ENCODE measurements at regions not wholly inside any gene's neighbourhood (a gene's known extent, or its start where the extent isn't known, plus 50 kb on each side); places are given as distances from the start of the nearest gene placed in this dataset.

DNA sequence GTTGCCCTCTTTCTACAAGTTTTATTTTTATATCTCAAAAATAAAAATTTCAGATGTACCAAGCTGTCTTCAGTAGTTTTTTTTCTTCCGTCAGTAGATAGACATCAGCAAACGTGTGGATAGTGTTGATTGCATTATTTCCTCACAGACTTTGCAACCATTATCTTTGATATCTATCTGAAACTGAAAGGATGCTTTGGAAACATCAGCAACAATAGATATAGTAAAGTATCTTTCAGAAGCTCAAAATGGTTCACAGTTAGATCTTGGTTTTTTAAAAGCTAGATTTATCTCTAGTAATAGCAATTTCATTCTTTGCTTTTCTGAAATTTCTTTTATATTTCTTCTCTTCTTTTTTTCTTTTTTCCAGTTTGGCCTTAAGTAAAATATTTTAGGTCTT, 246.9 kb upstream of the PCDH7 start:
- Mint-ChIP-seq H3K36me3 (ENCODE audit: low read depth) (no peaks in the 10 kb centered on the region), H3K27ac (no peak overlapping the region), H3K4me3 (no peak overlapping the region), H3K27me3 (no peaks in the 10 kb centered on the region), H3K9me3 (no peaks in the 10 kb centered on the region), H3K4me1 (no peaks in the 10 kb centered on the region)
- ATAC-seq (no peak), DNase-seq (no peak)

DNA sequence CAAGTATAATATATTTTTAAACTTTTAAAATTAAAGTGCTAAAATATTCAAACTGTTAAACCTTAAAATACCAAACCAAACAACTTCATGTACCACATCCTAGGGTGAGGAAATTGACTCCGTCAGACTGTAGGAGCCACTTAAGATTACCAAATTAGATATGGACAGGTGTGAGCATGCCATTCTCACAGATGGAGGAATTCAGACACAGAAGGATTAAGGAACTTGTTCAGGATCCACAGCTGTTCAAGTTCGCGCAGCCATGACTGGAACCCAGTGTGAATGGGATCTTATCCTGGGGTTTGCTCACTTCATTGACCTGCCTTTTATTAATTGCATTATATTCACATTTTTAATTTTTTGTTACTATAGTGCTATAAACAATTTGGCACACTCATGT, 224.9 kb upstream of the PCDH7 start:
- Mint-ChIP-seq H3K4me1 (no peaks in the 10 kb centered on the region), H3K9me3 (peaks cover 4% of the 10 kb centered on the region), H3K27ac (no peak overlapping the region), H3K36me3 (ENCODE audit: low read depth) (no peaks in the 10 kb centered on the region), H3K27me3 (no peaks in the 10 kb centered on the region), H3K4me3 (no peak overlapping the region)
- ATAC-seq (no peak), DNase-seq (no peak)

DNA sequence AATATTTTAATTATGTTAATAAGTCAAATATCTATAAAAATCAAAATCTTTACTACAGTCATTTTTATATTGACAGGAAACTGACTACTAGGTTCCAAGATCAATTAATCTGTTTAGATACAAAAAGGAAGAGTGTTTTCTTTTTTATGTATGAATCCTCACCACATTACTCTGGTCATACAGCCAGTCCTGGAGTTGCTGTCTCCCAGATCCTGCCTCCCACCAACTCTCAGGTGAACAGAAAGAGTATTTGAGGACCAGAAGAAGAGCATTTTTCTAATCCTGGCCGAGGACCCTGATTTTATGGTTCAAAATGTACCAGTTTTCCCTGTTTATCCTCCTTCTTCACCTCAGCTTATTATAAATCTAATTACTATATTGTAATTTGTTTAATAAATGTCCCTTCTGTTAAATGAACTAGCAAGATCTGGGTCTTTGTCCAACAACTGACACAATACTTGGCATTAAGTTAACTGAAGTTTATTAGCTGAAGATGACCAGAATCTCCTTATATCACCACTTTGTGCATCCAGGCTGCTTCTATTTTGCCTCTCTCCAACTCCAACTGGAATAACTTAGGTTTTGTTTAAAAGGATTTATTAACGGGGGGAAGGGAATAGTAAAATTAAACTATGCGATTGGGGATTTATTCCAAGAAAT, 224.4 kb upstream of the PCDH7 start:
- H3K27ac Mint-ChIP-seq: no peak overlapping the region
- peaks cover 4% of the 10 kb centered on the region for H3K9me3 Mint-ChIP-seq
- H3K4me3 Mint-ChIP-seq: no peak overlapping the region
- DNase-seq (no peak), ATAC-seq (no peak)
- no peaks in the 10 kb centered on the region for H3K27me3 Mint-ChIP-seq
- no peaks in the 10 kb centered on the region for H3K4me1 Mint-ChIP-seq
- no peaks in the 10 kb centered on the region for H3K36me3 Mint-ChIP-seq (ENCODE audit: low read depth)

DNA sequence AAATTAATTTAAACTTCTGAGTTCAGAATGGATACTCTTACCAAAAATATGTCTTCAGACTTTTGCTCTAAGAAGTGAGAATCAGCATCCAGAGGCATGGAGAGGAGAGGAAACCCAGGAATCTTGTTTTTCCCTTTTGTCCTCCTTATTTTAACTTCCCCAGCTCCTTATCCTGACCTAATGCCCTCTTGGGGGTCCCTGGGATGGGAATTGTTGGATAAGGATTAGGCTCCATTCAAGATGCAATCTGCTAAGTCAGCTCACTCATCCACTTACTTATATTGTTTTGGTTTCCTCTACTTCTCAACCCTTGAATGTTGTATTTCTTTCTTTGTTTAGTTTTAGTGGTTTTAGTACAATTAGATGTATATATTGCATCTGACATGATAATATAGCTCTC, 208.4 kb upstream of the PCDH7 start:
- DNase-seq (no peak), ATAC-seq (no peak)
- Mint-ChIP-seq H3K9me3 (peaks cover 9% of the 10 kb centered on the region), H3K27me3 (no peaks in the 10 kb centered on the region), H3K4me3 (no peak overlapping the region), H3K27ac (no peak overlapping the region), H3K36me3 (ENCODE audit: low read depth) (no peaks in the 10 kb centered on the region), H3K4me1 (no peaks in the 10 kb centered on the region)

DNA sequence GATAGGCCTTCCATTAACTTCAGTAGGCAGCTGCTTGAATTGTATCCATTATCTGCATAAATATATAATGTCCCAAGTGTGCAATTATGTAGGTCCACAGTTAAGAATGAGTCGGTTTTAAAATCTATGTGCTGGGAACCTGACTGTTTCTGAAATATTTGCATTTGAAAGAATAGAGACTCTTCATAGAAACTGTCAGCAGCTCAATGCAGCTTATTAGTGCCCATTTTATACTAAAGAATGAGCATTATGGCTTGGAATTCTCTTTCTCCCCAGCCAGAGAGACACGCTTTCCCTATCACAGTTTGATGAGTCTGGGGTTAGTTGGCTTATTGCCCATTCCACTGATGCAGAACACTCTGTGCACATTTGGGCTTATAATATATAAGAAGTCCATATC, 202.0 kb upstream of the PCDH7 start:
- no peak overlapping the region for H3K27ac Mint-ChIP-seq
- H3K36me3 Mint-ChIP-seq (ENCODE audit: low read depth): no peaks in the 10 kb centered on the region
- ATAC-seq (no peak), DNase-seq (no peak)
- no peak overlapping the region for H3K4me3 Mint-ChIP-seq
- no peaks in the 10 kb centered on the region for H3K4me1 Mint-ChIP-seq
- H3K9me3 Mint-ChIP-seq: peaks cover 15% of the 10 kb centered on the region
- H3K27me3 Mint-ChIP-seq: no peaks in the 10 kb centered on the region

DNA sequence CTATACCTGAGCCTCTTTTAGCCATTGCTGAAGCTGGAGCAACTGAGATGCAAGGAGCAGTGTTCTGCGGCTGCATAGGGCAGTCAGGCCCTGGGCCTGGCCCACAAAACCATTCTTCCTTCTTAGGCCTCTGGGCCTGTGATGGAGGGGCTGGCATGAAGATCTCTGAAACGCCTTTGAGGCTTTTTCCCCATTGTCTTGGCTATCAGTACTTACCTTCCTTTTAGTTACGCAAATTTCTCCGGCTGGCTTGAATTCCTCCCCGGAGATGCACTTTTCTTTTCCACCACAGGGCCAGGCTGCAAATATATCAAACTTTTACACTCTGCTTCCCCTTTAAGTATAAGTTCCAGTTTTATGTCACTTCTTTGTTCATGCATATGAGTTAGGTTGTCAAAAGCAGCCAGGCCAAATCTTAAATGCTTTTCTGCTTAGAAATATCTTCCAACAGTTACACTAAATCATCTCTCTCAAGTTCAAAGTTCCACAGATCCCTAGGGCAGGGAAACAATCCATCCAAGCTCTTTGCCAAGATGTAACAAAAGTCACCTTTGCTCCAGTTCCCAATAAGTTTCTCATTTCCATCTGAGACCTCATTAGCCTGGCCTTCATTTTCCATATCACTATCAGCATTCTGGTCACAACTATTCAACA, 194.4 kb upstream of the PCDH7 start:
- no peak for ATAC-seq
- no peak overlapping the region for H3K27ac Mint-ChIP-seq
- peaks cover 13% of the 10 kb centered on the region for H3K9me3 Mint-ChIP-seq
- DNase-seq: no peak
- no peaks in the 10 kb centered on the region for H3K27me3 Mint-ChIP-seq
- H3K36me3 Mint-ChIP-seq (ENCODE audit: low read depth): no peaks in the 10 kb centered on the region
- H3K4me1 Mint-ChIP-seq: no peaks in the 10 kb centered on the region
- H3K4me3 Mint-ChIP-seq: no peak overlapping the region

DNA sequence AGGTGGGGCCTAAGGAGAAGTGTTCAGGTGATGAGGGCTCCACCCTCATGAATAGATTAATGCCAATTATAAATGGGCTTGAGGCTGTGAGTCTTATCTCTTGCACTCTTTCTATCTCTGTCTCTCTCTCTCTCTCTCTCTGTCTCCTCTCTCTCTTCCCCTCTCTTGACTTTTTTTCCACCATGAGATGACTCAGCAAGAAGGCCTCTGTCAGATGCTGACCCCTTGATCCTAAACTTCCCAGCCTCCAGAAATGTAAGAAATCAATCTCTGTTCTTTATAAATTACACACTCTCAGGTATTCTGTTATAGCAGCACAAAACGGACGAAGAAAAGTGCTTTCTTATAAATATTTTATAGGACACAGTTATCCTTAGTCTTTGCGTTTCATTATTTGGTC, 184.9 kb upstream of the PCDH7 start:
- Mint-ChIP-seq H3K4me3 (no peak overlapping the region), H3K36me3 (ENCODE audit: low read depth) (no peaks in the 10 kb centered on the region), H3K9me3 (peaks cover 13% of the 10 kb centered on the region), H3K4me1 (no peaks in the 10 kb centered on the region), H3K27me3 (no peaks in the 10 kb centered on the region), H3K27ac (no peak overlapping the region)
- DNase-seq (no peak), ATAC-seq (no peak)

DNA sequence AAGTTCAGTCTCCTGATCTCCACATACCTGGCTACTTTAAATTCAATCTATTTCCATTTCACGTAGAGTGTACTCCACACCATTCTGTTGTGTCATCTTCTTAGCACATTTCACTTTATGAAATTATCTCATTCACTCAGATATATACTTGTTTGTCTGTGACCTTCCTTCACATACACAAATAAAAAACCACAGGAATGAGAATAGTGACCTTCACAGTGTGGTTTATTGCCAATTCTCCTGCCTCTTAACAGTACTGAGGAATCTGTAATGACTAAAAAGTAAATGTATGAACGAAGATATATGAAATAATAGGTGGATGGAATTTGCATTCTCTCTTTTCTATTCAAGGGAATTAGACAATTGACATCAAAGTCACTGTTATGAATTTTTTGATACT, 183.9 kb upstream of the PCDH7 start:
- ATAC-seq (no peak), DNase-seq (no peak)
- H3K4me1 Mint-ChIP-seq: no peaks in the 10 kb centered on the region
- H3K27me3 Mint-ChIP-seq: no peaks in the 10 kb centered on the region
- no peaks in the 10 kb centered on the region for H3K36me3 Mint-ChIP-seq (ENCODE audit: low read depth)
- H3K4me3 Mint-ChIP-seq: no peak overlapping the region
- no peak overlapping the region for H3K27ac Mint-ChIP-seq
- peaks cover 9% of the 10 kb centered on the region for H3K9me3 Mint-ChIP-seq

DNA sequence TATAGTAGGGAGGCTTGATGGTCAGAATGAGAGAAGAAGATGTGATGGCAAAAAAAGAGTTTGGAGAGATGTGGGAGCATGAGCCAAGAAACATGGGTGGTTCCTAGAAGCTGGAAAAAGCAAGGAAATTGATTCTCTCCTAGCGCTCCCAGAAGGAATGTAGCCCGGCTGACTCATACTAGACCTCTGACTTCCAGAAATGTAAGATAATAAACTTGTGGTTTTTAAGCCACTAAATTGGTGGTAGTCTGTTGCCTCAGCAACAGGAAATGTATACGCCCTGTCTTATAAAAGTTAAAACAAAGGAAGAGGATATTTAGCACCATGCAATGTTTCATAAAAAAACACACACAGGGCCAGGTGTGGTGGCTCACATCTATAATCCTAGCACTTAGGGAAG, 182.7 kb upstream of the PCDH7 start:
- DNase-seq (no peak), ATAC-seq (no peak)
- Mint-ChIP-seq H3K4me1 (no peaks in the 10 kb centered on the region), H3K9me3 (peaks cover 9% of the 10 kb centered on the region), H3K36me3 (ENCODE audit: low read depth) (no peaks in the 10 kb centered on the region), H3K27ac (no peak overlapping the region), H3K27me3 (no peaks in the 10 kb centered on the region), H3K4me3 (no peak overlapping the region)

DNA sequence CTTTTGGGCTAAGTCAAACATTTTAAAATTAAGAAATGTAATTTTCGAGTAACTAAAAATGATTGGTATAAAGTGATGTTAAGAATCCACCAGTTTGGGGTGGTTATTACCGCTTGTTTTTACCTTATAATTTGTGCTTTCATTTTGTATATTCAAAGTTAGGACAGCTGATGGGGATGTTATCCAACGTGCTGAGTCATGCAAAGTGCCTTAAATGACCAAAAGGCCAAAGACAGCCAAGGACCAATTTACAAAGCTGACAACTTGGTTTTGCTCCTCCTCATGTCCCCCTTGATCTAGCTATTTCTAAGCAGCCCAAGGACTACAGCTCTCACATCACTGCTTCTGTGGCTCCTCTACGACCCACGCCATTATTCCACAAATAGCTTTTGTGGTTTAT, 181.4 kb upstream of the PCDH7 start:
- Mint-ChIP-seq H3K4me3 (no peak overlapping the region), H3K36me3 (ENCODE audit: low read depth) (no peaks in the 10 kb centered on the region), H3K9me3 (peaks cover 9% of the 10 kb centered on the region), H3K4me1 (no peaks in the 10 kb centered on the region), H3K27me3 (no peaks in the 10 kb centered on the region), H3K27ac (no peak overlapping the region)
- DNase-seq: no peak
- no peak for ATAC-seq

DNA sequence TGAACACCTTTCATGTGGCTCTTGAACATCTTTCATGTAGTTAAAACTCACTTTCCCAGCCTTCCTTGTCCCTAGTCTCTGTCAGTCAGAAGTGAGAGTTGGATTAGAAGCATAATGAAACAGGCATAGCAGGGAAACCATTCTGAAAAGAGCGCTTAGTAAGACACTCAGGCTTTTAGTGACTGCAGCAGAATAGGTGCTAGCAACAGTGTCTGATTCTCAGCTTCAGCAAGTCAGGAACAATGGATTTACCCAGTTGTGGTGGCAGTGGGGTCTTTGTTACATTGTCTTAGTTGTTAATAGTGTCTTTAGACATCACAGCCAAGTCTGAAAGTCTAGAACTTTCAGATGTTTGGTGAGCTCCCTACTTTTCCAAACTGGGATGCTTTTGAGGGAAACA, 177.1 kb upstream of the PCDH7 start:
- no peak for DNase-seq
- Mint-ChIP-seq H3K27me3 (no peaks in the 10 kb centered on the region), H3K4me1 (no peaks in the 10 kb centered on the region), H3K9me3 (peaks cover 11% of the 10 kb centered on the region), H3K4me3 (no peak overlapping the region), H3K27ac (no peak overlapping the region), H3K36me3 (ENCODE audit: low read depth) (no peaks in the 10 kb centered on the region)
- no peak for ATAC-seq

DNA sequence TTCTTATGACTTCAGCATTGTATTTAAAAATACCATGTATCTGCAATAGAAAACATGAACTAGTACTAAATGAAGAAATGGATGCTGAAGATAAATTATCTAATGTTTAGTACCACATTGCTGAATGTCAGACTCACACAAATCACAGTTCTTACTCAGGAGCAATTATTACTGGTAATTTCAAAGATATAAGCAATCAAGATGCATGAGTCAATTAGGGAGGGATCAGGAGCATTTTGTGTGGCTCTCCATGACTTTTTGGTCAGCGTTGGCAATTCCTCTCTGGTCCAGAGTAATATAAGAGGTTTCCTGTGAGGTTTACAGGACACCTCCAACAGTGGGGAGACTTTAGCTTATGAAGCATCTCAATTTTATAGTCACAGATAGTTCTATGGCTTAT, 167.0 kb upstream of the PCDH7 start:
- DNase-seq: no peak
- H3K9me3 Mint-ChIP-seq: no peaks in the 10 kb centered on the region
- H3K4me1 Mint-ChIP-seq: no peaks in the 10 kb centered on the region
- H3K27ac Mint-ChIP-seq: no peak overlapping the region
- no peaks in the 10 kb centered on the region for H3K27me3 Mint-ChIP-seq
- H3K4me3 Mint-ChIP-seq: no peak overlapping the region
- no peak for ATAC-seq
- no peaks in the 10 kb centered on the region for H3K36me3 Mint-ChIP-seq (ENCODE audit: low read depth)

DNA sequence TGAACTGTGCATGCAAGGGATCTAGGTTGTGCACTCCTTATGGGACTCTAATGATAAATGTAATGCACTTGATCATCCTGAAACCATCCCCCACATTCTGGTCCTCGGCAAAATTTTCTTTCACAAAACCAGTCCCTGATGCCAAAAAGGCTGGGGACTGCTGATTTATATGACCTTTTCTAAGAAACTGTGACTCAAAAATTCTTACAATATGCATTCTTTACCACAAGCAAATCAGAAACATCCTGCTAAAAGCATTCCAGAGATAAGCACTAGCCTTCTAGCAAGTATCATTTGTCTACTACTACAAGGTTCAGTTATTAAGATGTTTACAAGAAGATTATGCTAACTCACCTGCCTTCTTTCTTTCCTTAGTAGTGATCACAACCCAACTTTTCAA, 166.5 kb upstream of the PCDH7 start:
- H3K4me3 Mint-ChIP-seq: no peak overlapping the region
- H3K4me1 Mint-ChIP-seq: no peaks in the 10 kb centered on the region
- no peaks in the 10 kb centered on the region for H3K36me3 Mint-ChIP-seq (ENCODE audit: low read depth)
- H3K27ac Mint-ChIP-seq: no peak overlapping the region
- H3K9me3 Mint-ChIP-seq: no peaks in the 10 kb centered on the region
- no peak for ATAC-seq
- no peaks in the 10 kb centered on the region for H3K27me3 Mint-ChIP-seq
- DNase-seq: no peak

DNA sequence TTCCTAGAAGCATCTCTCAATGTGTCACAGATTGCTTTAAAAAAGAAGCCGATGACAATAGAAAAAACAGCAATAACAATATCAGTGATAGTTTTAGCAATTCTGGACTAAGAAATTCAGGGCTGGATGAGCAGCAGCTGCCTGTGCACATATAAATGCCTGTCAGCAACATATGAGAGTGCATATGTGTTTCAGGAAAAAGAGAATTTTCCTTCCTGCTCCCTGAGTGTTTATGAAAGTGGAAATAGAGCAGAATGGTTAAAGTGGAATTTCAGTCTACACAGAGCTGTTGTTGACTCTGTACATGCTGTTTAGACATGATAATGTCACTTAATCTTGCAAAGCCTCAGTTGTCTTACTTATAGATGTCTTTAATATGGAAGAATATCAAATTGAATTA, 164.4 kb upstream of the PCDH7 start:
- H3K4me3 Mint-ChIP-seq: no peak overlapping the region
- no peaks in the 10 kb centered on the region for H3K4me1 Mint-ChIP-seq
- no peaks in the 10 kb centered on the region for H3K36me3 Mint-ChIP-seq (ENCODE audit: low read depth)
- DNase-seq: no peak
- H3K9me3 Mint-ChIP-seq: peaks cover 3% of the 10 kb centered on the region
- H3K27me3 Mint-ChIP-seq: no peaks in the 10 kb centered on the region
- ATAC-seq: no peak
- no peak overlapping the region for H3K27ac Mint-ChIP-seq

DNA sequence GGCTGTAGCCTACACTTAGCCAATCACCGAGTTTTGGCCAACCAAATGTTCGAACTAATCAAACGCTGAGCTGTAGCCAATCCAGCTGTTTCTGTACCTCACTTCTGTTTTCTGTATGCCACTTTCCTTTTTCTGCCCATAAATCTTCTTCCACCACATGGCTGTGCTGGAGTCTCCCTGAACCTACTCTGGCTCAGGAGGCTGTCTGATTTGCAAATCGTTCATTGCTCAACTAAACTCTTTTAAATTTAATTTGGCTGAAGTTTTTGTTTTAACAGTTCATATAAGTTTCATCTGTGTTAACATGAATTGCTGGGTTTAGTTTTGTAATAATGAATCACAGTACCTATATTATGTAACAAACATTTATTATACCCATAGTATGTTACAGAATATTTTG, 160.7 kb upstream of the PCDH7 start:
- H3K4me1 Mint-ChIP-seq: no peaks in the 10 kb centered on the region
- no peaks in the 10 kb centered on the region for H3K27me3 Mint-ChIP-seq
- H3K36me3 Mint-ChIP-seq (ENCODE audit: low read depth): no peaks in the 10 kb centered on the region
- no peak for ATAC-seq
- H3K4me3 Mint-ChIP-seq: no peak overlapping the region
- DNase-seq: no peak
- peaks cover 13% of the 10 kb centered on the region for H3K9me3 Mint-ChIP-seq
- no peak overlapping the region for H3K27ac Mint-ChIP-seq

DNA sequence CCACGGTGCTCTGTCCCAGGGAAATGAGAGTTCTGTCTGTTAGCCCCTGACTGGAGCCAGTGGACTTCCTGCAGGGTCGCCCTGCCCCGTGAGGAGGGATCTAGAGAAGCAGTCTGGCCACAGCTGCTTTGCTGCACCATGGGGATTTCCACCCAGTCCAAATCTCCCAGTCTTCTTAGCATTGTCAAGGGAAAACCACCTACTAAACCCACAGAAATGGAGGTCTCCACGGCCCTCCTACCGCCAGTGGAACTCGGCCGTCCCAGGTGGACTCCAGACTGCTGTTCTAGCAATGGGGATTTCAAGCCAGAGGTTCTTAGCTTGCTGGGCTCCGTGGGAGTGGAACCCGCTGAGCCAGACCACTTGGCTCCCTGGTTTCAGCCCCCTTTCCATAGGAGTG, 133.3 kb upstream of the PCDH7 start:
- Mint-ChIP-seq H3K9me3 (peaks cover 11% of the 10 kb centered on the region), H3K4me3 (no peak overlapping the region), H3K4me1 (no peaks in the 10 kb centered on the region), H3K27ac (no peak overlapping the region), H3K36me3 (ENCODE audit: low read depth) (no peaks in the 10 kb centered on the region), H3K27me3 (no peaks in the 10 kb centered on the region)
- DNase-seq: no peak
- ATAC-seq: no peak

All from activated naive CD8-positive, alpha-beta T cell treated with anti-CD3 and anti-CD28 coated beads, Interleukin-2, amount 50 U/mL, for 24 hours (primary cell).